H1 (cell line): ENCODE measurements at regions not wholly inside any gene's neighbourhood (a gene's known extent, or its start where the extent isn't known, plus 50 kb on each side); places are given as distances from the start of the nearest gene placed in this dataset.

ENCODE experiments used
- CTCF ChIA-PET: fragments of 300-600 bp; sonication (Branson Sonifier 250); formaldehyde crosslinking; loops from one replicate; lab custom pipeline; 2021; ENCODE audit not compliant: partially characterized antibody; lab: Charles Lee
- POLR2A ChIA-PET: fragments of 300-600 bp; sonication (Branson Sonifier 250); formaldehyde crosslinking; loops from one replicate; lab custom pipeline; 2021; ENCODE audit warnings: inconsistent platforms; ENCODE audit not compliant: partially characterized antibody; lab: Charles Lee
- DNase-seq, 2 experiments: peaks; one replicate each; pipeline versions ENCODE4 v3.0.0 to v3.0.0-alpha.2; 2010 to 2022; ENCODE audit warnings: low spot score in 2 of 2, low read depth in 1 of 2, mixed read lengths in 1 of 2
- FAIRE-seq: peaks from 2 replicates; lab custom pipeline; 2011; peaks lifted over from hg19 to GRCh38; lab: Jason Lieb, UNC
- H2AFZ ChIP-seq: 2 replicates; pipeline ENCODE4 v1.8.1; 2012; ENCODE audit warnings: low read length, inconsistent platforms
- H2AK5ac ChIP-seq: 2 replicates; pipeline ENCODE4 v1.6.1; 2013; ENCODE audit warnings: low read depth, low read length
- H2BK120ac ChIP-seq: replicated peaks from 2 replicates; pipeline ENCODE3; 2013; ENCODE audit warnings: low read depth, low read length, inconsistent platforms
- H2BK12ac ChIP-seq: 2 replicates; pipeline ENCODE4 v1.6.1; 2013; ENCODE audit warnings: low read depth, low read length
- H2BK15ac ChIP-seq: 2 replicates; pipeline ENCODE4 v1.6.1; 2013; ENCODE audit warnings: low read length
- H2BK20ac ChIP-seq: 2 replicates; pipeline ENCODE4 v1.6.1; 2013; ENCODE audit warnings: low read length
- H2BK5ac ChIP-seq: 2 replicates; pipeline ENCODE4 v1.6.1; 2013; ENCODE audit warnings: low read depth, low read length
- H3K14ac ChIP-seq: 2 replicates; pipeline ENCODE4 v1.6.1; 2013; ENCODE audit warnings: inconsistent platforms; ENCODE audit not compliant: insufficient read length
- H3K18ac ChIP-seq: 2 replicates; pipeline ENCODE4 v1.6.1; 2013; ENCODE audit warnings: low read length; ENCODE audit errors: extremely low read depth
- H3K23ac ChIP-seq: 2 replicates; pipeline ENCODE4 v1.6.1; 2013; ENCODE audit warnings: inconsistent platforms; ENCODE audit not compliant: insufficient read length
- H3K23me2 ChIP-seq: 2 replicates; pipeline ENCODE4 v1.6.1; 2013; ENCODE audit warnings: low read depth, low read length
- H3K27ac ChIP-seq: 2 replicates; pipeline ENCODE4 v1.6.1; 2011; ENCODE audit warnings: low read depth, low read length, inconsistent platforms
- H3K27me3 ChIP-seq, 4 experiments: replicated peaks in 1 of 4; 1 replicate in 1 of 4; 2 replicates in 3 of 4; pipeline versions ENCODE4 v1.6.1 to v1.8.1; 2011 to 2013; ENCODE audit warnings: low read length in 3 of 4, mild to moderate bottlenecking in 3 of 4, inconsistent platforms in 2 of 4, mixed read lengths in 2 of 4, moderate library complexity in 1 of 4; ENCODE audit not compliant: control insufficient read depth in 3 of 4, insufficient read depth in 3 of 4; ENCODE audit errors: extremely low read depth in 1 of 4
- H3K36me3 ChIP-seq, 4 experiments: 2 replicates each; pipeline versions ENCODE4 v1.6.1 to v1.8.1; 2011 to 2013; ENCODE audit warnings: mild to moderate bottlenecking in 4 of 4, low read length in 3 of 4, moderate library complexity in 2 of 4, control low read depth in 1 of 4, inconsistent platforms in 1 of 4; ENCODE audit not compliant: insufficient read depth in 4 of 4, control insufficient read depth in 2 of 4
- H3K4ac ChIP-seq: replicated peaks from 2 replicates; pipeline ENCODE3; 2013; ENCODE audit warnings: low read length, low read depth, mixed read lengths, inconsistent platforms; ENCODE audit not compliant: insufficient read length
- H3K4me1 ChIP-seq, 4 experiments: replicated peaks in 1 of 4; 1 replicate in 1 of 4; 2 replicates in 3 of 4; pipeline versions ENCODE4 v1.6.1 to v1.8.1; 2011 to 2013; ENCODE audit warnings: low read length in 3 of 4, inconsistent platforms in 2 of 4, mixed read lengths in 1 of 4; ENCODE audit not compliant: insufficient read depth in 4 of 4, control insufficient read depth in 3 of 4
- H3K4me2 ChIP-seq, 2 experiments: 2 replicates each; pipeline versions ENCODE4 v1.6.1 to v1.8.1; 2011 to 2013; ENCODE audit warnings: low read depth in 2 of 2, low read length in 2 of 2, control low read depth in 1 of 2, inconsistent platforms in 1 of 2, mild to moderate bottlenecking in 1 of 2; ENCODE audit not compliant: insufficient read depth in 1 of 2
- H3K4me3 ChIP-seq, 4 experiments: fragments of 200-600, 300-600 bp in 1 of 4; sonication (generic), shearing (Covaris generic), sonication (Bioruptor Twin) in 1 of 4; 2 replicates each; pipeline versions ENCODE4 v1.5.1 to v1.8.1; 2011 to 2016; ENCODE audit warnings: low read length in 4 of 4, low read depth in 3 of 4, control low read depth in 2 of 4, inconsistent platforms in 2 of 4, mild to moderate bottlenecking in 2 of 4, mixed read lengths in 1 of 4, moderate library complexity in 1 of 4; ENCODE audit not compliant: insufficient read depth in 2 of 4; ENCODE audit errors: extremely low read depth in 1 of 4
- H3K56ac ChIP-seq: replicated peaks from 2 replicates; pipeline ENCODE3; 2013; ENCODE audit warnings: low read depth, mild to moderate bottlenecking, mixed read lengths, low read length, inconsistent platforms; ENCODE audit not compliant: insufficient read length
- H3K79me1 ChIP-seq: 2 replicates; pipeline ENCODE4 v1.6.1; 2013; ENCODE audit warnings: low read depth, low read length, control low read depth
- H3K79me2 ChIP-seq, 2 experiments: 2 replicates each; pipeline versions ENCODE4 v1.6.1 to v1.8.1; 2012 to 2013; ENCODE audit warnings: low read length in 2 of 2, mild to moderate bottlenecking in 2 of 2, inconsistent platforms in 1 of 2; ENCODE audit not compliant: insufficient read depth in 2 of 2, control insufficient read depth in 1 of 2
- H3K9ac ChIP-seq, 4 experiments: replicated peaks in 1 of 4; 1 replicate in 1 of 4; 2 replicates in 3 of 4; pipeline versions ENCODE4 v1.6.1 to v1.8.1; 2011 to 2013; ENCODE audit warnings: low read depth in 3 of 4, low read length in 3 of 4, control low read depth in 2 of 4, mild to moderate bottlenecking in 2 of 4, moderate library complexity in 2 of 4, inconsistent platforms in 1 of 4; ENCODE audit errors: extremely low read depth in 1 of 4
- H3K9me3 ChIP-seq, 2 experiments: 2 replicates each; pipeline versions ENCODE4 v1.6.1 to v1.8.1; 2012 to 2013; ENCODE audit warnings: mild to moderate bottlenecking in 2 of 2, moderate library complexity in 2 of 2, control low read depth in 1 of 2, inconsistent platforms in 1 of 2, low read depth in 1 of 2, low read length in 1 of 2, mixed read lengths in 1 of 2; ENCODE audit not compliant: insufficient read depth in 2 of 2
- H4K20me1 ChIP-seq, 2 experiments: replicated peaks in 1 of 2; 2 replicates each; pipeline versions ENCODE3 to v1.8.1; 2011 to 2013; ENCODE audit warnings: inconsistent platforms in 2 of 2, low read length in 2 of 2, mild to moderate bottlenecking in 1 of 2; ENCODE audit not compliant: insufficient read depth in 2 of 2, control insufficient read depth in 1 of 2
- H4K5ac ChIP-seq: 2 replicates; pipeline ENCODE4 v1.6.1; 2013; ENCODE audit warnings: low read length, low read depth, mixed read lengths, inconsistent platforms; ENCODE audit not compliant: insufficient read length
- H4K8ac ChIP-seq: 2 replicates; pipeline ENCODE4 v1.8.0; 2013; ENCODE audit warnings: mild to moderate bottlenecking, moderate library complexity, low read length, inconsistent platforms; ENCODE audit not compliant: insufficient read depth; ENCODE audit errors: extremely low read depth
- H4K91ac ChIP-seq: replicated peaks from 2 replicates; pipeline ENCODE3; 2013; ENCODE audit warnings: low read length, mixed read lengths, inconsistent platforms; ENCODE audit not compliant: insufficient read length
- BRCA1 ChIP-seq: IDR thresholded peaks from 2 replicates; pipeline ENCODE4 v1.6.1; 2012; ENCODE audit warnings: low read depth, low read length, improper control_type of control experiment
- RAD21 ChIP-seq, 2 experiments: IDR thresholded peaks in 1 of 2; conservative IDR thresholded peaks in 1 of 2; 2 replicates each; pipeline ENCODE4 v1.6.1; 2011; ENCODE audit warnings: low read depth in 2 of 2, low read length in 2 of 2, improper control_type of control experiment in 1 of 2, inconsistent platforms in 1 of 2, mild to moderate bottlenecking in 1 of 2, moderate library complexity in 1 of 2
- WGBS, 2 experiments: shearing (Covaris generic) in 1 of 2; methylation state at CpG; one replicate each; pipeline versions ENCODE4 v1.1.6 to v1.1.7; 2013 to 2015; ENCODE audit warnings: low lambda C conversion rate in 2 of 2, mixed read lengths in 2 of 2, inconsistent platforms in 1 of 2, low coverage in 1 of 2, missing lambda C conversion rate in 1 of 2; ENCODE audit not compliant: insufficient replicate concordance in 2 of 2, insufficient coverage in 1 of 2, insufficient read length in 1 of 2; ENCODE audit errors: extremely low coverage in 1 of 2, missing lambda C conversion rate in 1 of 2; 5-methylcytosine and 5-hydroxymethylcytosine counted together

DNA sequence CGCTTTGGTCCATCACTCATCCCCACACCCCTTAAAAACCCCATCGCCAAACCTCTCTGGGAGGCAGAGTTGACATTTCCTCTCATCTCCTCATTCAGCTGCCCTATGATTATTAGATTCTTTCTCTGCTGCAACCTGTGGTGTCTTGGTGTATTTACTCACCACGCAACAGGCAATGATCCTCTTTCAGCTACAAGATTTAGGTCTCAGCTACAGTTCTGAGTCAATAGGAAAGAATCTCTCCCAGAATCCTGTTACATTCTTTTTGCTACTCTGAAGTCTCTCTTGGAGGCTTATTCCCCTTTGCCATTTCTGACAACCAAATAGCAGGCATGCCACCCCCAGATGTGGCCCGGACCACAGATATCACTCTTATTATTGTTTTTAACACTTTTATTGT is 468.3 kb upstream of the GYPC start:
- Histone ChIP-seq H3K79me2 (no peaks in the 10 kb centered on the region), H3K18ac (no peak overlapping the region), H2BK12ac (no peak overlapping the region), H3K4me1 (no peaks in the 10 kb centered on the region), H4K8ac (no peak overlapping the region), H3K9me3 (no peaks in the 10 kb centered on the region), H2BK5ac (no peak overlapping the region), H3K36me3 (no peaks in the 10 kb centered on the region), H4K91ac (no peak overlapping the region), H2BK15ac (no peak overlapping the region), H4K20me1 (no peaks in the 10 kb centered on the region), H3K23ac (no peak overlapping the region), H2BK20ac (no peak overlapping the region), H3K27me3 (no peaks in the 10 kb centered on the region), H3K4me3 (no peak overlapping the region), H3K4ac (no peak overlapping the region), H3K4me2 (no peak overlapping the region), H3K14ac (no peak overlapping the region), H3K56ac (no peak overlapping the region), H4K5ac (no peak overlapping the region), H3K23me2 (no peaks in the 10 kb centered on the region), H3K27ac (no peak overlapping the region), H3K9ac (no peak overlapping the region), H2BK120ac (no peak overlapping the region), H2AFZ (no peak overlapping the region), H2AK5ac (no peak overlapping the region), H3K79me1 (no peaks in the 10 kb centered on the region)
- CTCF ChIA-PET, result no interaction called here
- DNase-seq, result no peak
- POLR2A ChIA-PET, result no interaction called here
- no peak for TF ChIP-seq BRCA1
- no peak for TF ChIP-seq RAD21 (IDR thresholded peaks at IDR 0.05 in 1 of 2, conservative IDR thresholded peaks at IDR 0.05 in 1 of 2; ENCODE audit: low read depth in 2 of 2, low read length in 2 of 2)
- FAIRE-seq, result no peak
- WGBS, 2 experiments, result 93% methylated on average over 4 of the region's 4 CpGs; no CpG with 5 or more reads in 1 of the 2 experiments
